ENCODE measurements at regions not wholly inside any gene's neighbourhood (a gene's known extent, or its start where the extent isn't known, plus 50 kb on each side); places are given as distances from the start of the nearest gene placed in this dataset.

GRCh38 chrX:139058831-139059495 is 347.4 kb upstream of the FGF13 start:
- Mint-ChIP-seq H3K36me3 (ENCODE audit: low read depth, unreplicated experiment) (no peaks in the 10 kb centered on the region), H3K4me3 (ENCODE audit: unreplicated experiment) (no peak overlapping the region), H3K4me1 (ENCODE audit: unreplicated experiment) (no peaks in the 10 kb centered on the region), H3K27ac (ENCODE audit: unreplicated experiment) (no peak overlapping the region), H3K27me3 (ENCODE audit: unreplicated experiment) (no peaks in the 10 kb centered on the region), H3K9me3 (ENCODE audit: unreplicated experiment) (no peaks in the 10 kb centered on the region)
- no peak for TF ChIP-seq CTCF (IDR thresholded peaks at IDR 0.05; ENCODE audit: unreplicated experiment)
- no peak for DNase-seq (ENCODE audit: low spot score)

GRCh38 chrX:139052461-139052860 is 340.9 kb upstream of the FGF13 start:
- H3K4me3 Mint-ChIP-seq (ENCODE audit: unreplicated experiment), result no peak overlapping the region
- TF ChIP-seq CTCF (IDR thresholded peaks at IDR 0.05; ENCODE audit: unreplicated experiment), result no peak
- H3K27ac Mint-ChIP-seq (ENCODE audit: unreplicated experiment), result no peak overlapping the region
- no peaks in the 10 kb centered on the region for H3K9me3 Mint-ChIP-seq (ENCODE audit: unreplicated experiment)
- no peaks in the 10 kb centered on the region for H3K27me3 Mint-ChIP-seq (ENCODE audit: unreplicated experiment)
- no peak for DNase-seq (ENCODE audit: low spot score)
- no peaks in the 10 kb centered on the region for H3K36me3 Mint-ChIP-seq (ENCODE audit: low read depth, unreplicated experiment)
- no peaks in the 10 kb centered on the region for H3K4me1 Mint-ChIP-seq (ENCODE audit: unreplicated experiment)

- Mint-ChIP-seq H3K9me3 (ENCODE audit: unreplicated experiment) (no peaks in the 10 kb centered on the region), H3K27me3 (ENCODE audit: unreplicated experiment) (no peaks in the 10 kb centered on the region), H3K4me3 (ENCODE audit: unreplicated experiment) (no peak overlapping the region), H3K36me3 (ENCODE audit: low read depth, unreplicated experiment) (peaks cover 5% of the 10 kb centered on the region), H3K4me1 (ENCODE audit: unreplicated experiment) (no peaks in the 10 kb centered on the region), H3K27ac (ENCODE audit: unreplicated experiment) (no peak overlapping the region)
- TF ChIP-seq CTCF (IDR thresholded peaks at IDR 0.05; ENCODE audit: unreplicated experiment), result no peak
- no peak for DNase-seq (ENCODE audit: low spot score)
These were observed 337.9 kb upstream of the FGF13 start for GRCh38 chrX:139049465-139049864.

GRCh38 chrX:139044680-139045079 is 333.2 kb upstream of the FGF13 start:
- H3K27ac Mint-ChIP-seq (ENCODE audit: unreplicated experiment), result no peak overlapping the region
- H3K9me3 Mint-ChIP-seq (ENCODE audit: unreplicated experiment), result no peaks in the 10 kb centered on the region
- DNase-seq (ENCODE audit: low spot score), result no peak
- H3K4me1 Mint-ChIP-seq (ENCODE audit: unreplicated experiment), result no peaks in the 10 kb centered on the region
- peaks cover 5% of the 10 kb centered on the region for H3K36me3 Mint-ChIP-seq (ENCODE audit: low read depth, unreplicated experiment)
- H3K4me3 Mint-ChIP-seq (ENCODE audit: unreplicated experiment), result no peak overlapping the region
- no peak for TF ChIP-seq CTCF (IDR thresholded peaks at IDR 0.05; ENCODE audit: unreplicated experiment)
- peaks cover 3% of the 10 kb centered on the region for H3K27me3 Mint-ChIP-seq (ENCODE audit: unreplicated experiment)

GRCh38 chrX:139039041-139039440 is 327.5 kb upstream of the FGF13 start:
- H3K27ac Mint-ChIP-seq (ENCODE audit: unreplicated experiment), result no peak overlapping the region
- no peak for DNase-seq (ENCODE audit: low spot score)
- H3K36me3 Mint-ChIP-seq (ENCODE audit: low read depth, unreplicated experiment), result no peaks in the 10 kb centered on the region
- H3K4me1 Mint-ChIP-seq (ENCODE audit: unreplicated experiment), result no peaks in the 10 kb centered on the region
- H3K27me3 Mint-ChIP-seq (ENCODE audit: unreplicated experiment), result peaks cover 3% of the 10 kb centered on the region
- no peak for TF ChIP-seq CTCF (IDR thresholded peaks at IDR 0.05; ENCODE audit: unreplicated experiment)
- no peak overlapping the region for H3K4me3 Mint-ChIP-seq (ENCODE audit: unreplicated experiment)
- H3K9me3 Mint-ChIP-seq (ENCODE audit: unreplicated experiment), result no peaks in the 10 kb centered on the region
